IPS-18a (cell line): ENCODE measurements at regions not wholly inside any gene's neighbourhood (a gene's known extent, or its start where the extent isn't known, plus 50 kb on each side); places are given as distances from the start of the nearest gene placed in this dataset.

Experiments used
- H3K27ac ChIP-seq: one replicate; pipeline ENCODE4 v1.5.1; 2013; ENCODE audit warnings: low read length
- H3K27me3 ChIP-seq: one replicate; pipeline ENCODE4 v1.6.1; 2013; ENCODE audit warnings: mild to moderate bottlenecking, low read length; ENCODE audit not compliant: control insufficient read depth, insufficient read depth
- H3K36me3 ChIP-seq: one replicate; pipeline ENCODE4 v1.6.1; 2013; ENCODE audit warnings: low read depth, low read length; ENCODE audit not compliant: control insufficient read depth
- H3K4me1 ChIP-seq: one replicate; pipeline ENCODE4 v1.6.1; 2013; ENCODE audit warnings: low read depth, low read length; ENCODE audit not compliant: control insufficient read depth
- H3K4me3 ChIP-seq: one replicate; pipeline ENCODE4 v1.5.1; 2013; ENCODE audit warnings: low read length
- H3K9ac ChIP-seq: one replicate; pipeline ENCODE4 v1.6.1; 2013; ENCODE audit warnings: mild to moderate bottlenecking, low read length, moderate library complexity
- H3K9me3 ChIP-seq: one replicate; pipeline ENCODE4 v1.6.1; 2013; ENCODE audit warnings: low read depth, low read length; ENCODE audit not compliant: control insufficient read depth

GRCh38 chr2:190126798-190127197 lies 64.3 kb upstream of the MSTN start:
- Histone ChIP-seq H3K4me3 (no peak overlapping the region), H3K27me3 (no peaks in the 10 kb centered on the region), H3K4me1 (no peaks in the 10 kb centered on the region), H3K27ac (no peak overlapping the region), H3K36me3 (no peaks in the 10 kb centered on the region), H3K9me3 (no peaks in the 10 kb centered on the region), H3K9ac (no peak overlapping the region)

GRCh38 chr2:190123956-190124355 lies 61.4 kb upstream of the MSTN start:
- H3K9ac ChIP-seq: no peak overlapping the region
- H3K27ac ChIP-seq: no peak overlapping the region
- no peaks in the 10 kb centered on the region for H3K9me3 ChIP-seq
- H3K4me3 ChIP-seq: no peak overlapping the region
- peaks cover 10% of the 10 kb centered on the region for H3K4me1 ChIP-seq
- no peaks in the 10 kb centered on the region for H3K36me3 ChIP-seq
- no peaks in the 10 kb centered on the region for H3K27me3 ChIP-seq

- Histone ChIP-seq H3K9ac (no peak overlapping the region), H3K9me3 (no peaks in the 10 kb centered on the region), H3K27ac (no peak overlapping the region), H3K4me1 (peaks cover 10% of the 10 kb centered on the region), H3K27me3 (no peaks in the 10 kb centered on the region), H3K36me3 (no peaks in the 10 kb centered on the region), H3K4me3 (no peak overlapping the region)
These were observed 59.4 kb upstream of the MSTN start for GRCh38 chr2:190121971-190122370.

- Histone ChIP-seq H3K4me1 (peaks cover 10% of the 10 kb centered on the region), H3K27ac (no peak overlapping the region)
These were observed 58.8 kb upstream of the MSTN start for GRCh38 chr2:190121305-190121704.

GRCh38 chr2:190119923-190120590 lies 57.5 kb upstream of the MSTN start:
- H3K4me3 ChIP-seq: peak overlapping the region; percentile 59
- H3K27me3 ChIP-seq: no peaks in the 10 kb centered on the region
- no peak overlapping the region for H3K9ac ChIP-seq
- no peaks in the 10 kb centered on the region for H3K36me3 ChIP-seq
- H3K4me1 ChIP-seq: peaks cover 10% of the 10 kb centered on the region
- no peak overlapping the region for H3K27ac ChIP-seq
- no peaks in the 10 kb centered on the region for H3K9me3 ChIP-seq

More at GRCh38 chr2:190121305-190121704, 58.8 kb upstream of the MSTN start:
- Histone ChIP-seq H3K36me3 (no peaks in the 10 kb centered on the region), H3K4me3 (no peak overlapping the region), H3K9ac (no peak overlapping the region), H3K27me3 (no peaks in the 10 kb centered on the region), H3K9me3 (no peaks in the 10 kb centered on the region)

GRCh38 chr2:190119257-190119656 lies 56.7 kb upstream of the MSTN start:
- Histone ChIP-seq H3K27me3 (no peaks in the 10 kb centered on the region), H3K9me3 (no peaks in the 10 kb centered on the region), H3K36me3 (no peaks in the 10 kb centered on the region), H3K27ac (peak overlapping the region; percentile 0), H3K9ac (no peak overlapping the region), H3K4me3 (peak overlapping the region; percentile 59), H3K4me1 (peaks cover 10% of the 10 kb centered on the region)

- Histone ChIP-seq H3K4me1 (peaks cover 10% of the 10 kb centered on the region), H3K4me3 (no peak overlapping the region), H3K27ac (no peak overlapping the region), H3K27me3 (no peaks in the 10 kb centered on the region), H3K9me3 (no peaks in the 10 kb centered on the region), H3K36me3 (no peaks in the 10 kb centered on the region), H3K9ac (no peak overlapping the region)
These were observed 54.8 kb upstream of the MSTN start for GRCh38 chr2:190117305-190117704.

GRCh38 chr2:190113000-190113399 lies 50.5 kb upstream of the MSTN start:
- H3K9me3 ChIP-seq: no peaks in the 10 kb centered on the region
- H3K4me3 ChIP-seq: no peak overlapping the region
- no peaks in the 10 kb centered on the region for H3K27me3 ChIP-seq
- no peak overlapping the region for H3K9ac ChIP-seq
- no peaks in the 10 kb centered on the region for H3K36me3 ChIP-seq
- no peak overlapping the region for H3K27ac ChIP-seq
- H3K4me1 ChIP-seq: no peaks in the 10 kb centered on the region
